Stomach (tissue), 8 donors: ENCODE measurements at regions not wholly inside any gene's neighbourhood (a gene's known extent, or its start where the extent isn't known, plus 50 kb on each side); places are given as distances from the start of the nearest gene placed in this dataset.

Source experiments
- DNase-seq, 2 donors: peaks; one replicate each; pipeline versions ENCODE4 v3.0.0 to v3.0.0-alpha.2; 2013 to 2019
- H3K27ac ChIP-seq, 5 donors: fragments of 200-600 bp in 4 of 5; sonication (generic) in 4 of 5; one replicate each; pipeline ENCODE4 v1.5.1; 2013 to 2019; ENCODE audit warnings: mild to moderate bottlenecking in 1 of 5, moderate library complexity in 1 of 5
- H3K27me3 ChIP-seq, 3 donors: fragments of 200-600 bp; sonication (generic); one replicate each; pipeline ENCODE4 v1.5.1; 2017 to 2019; ENCODE audit warnings: mixed run types in 1 of 3
- H3K36me3 ChIP-seq, 4 donors: fragments of 200-600 bp; sonication (generic); 1 replicate in 3 of 4; 2 replicates in 1 of 4; pipeline ENCODE4 v1.5.1; 2016 to 2019
- H3K4me1 ChIP-seq, 4 donors: fragments of 200-600 bp; sonication (generic); one replicate each; pipeline ENCODE4 v1.5.1; 2016 to 2019
- H3K4me3 ChIP-seq, 4 donors: fragments of 200-600 bp; sonication (generic) in 3 of 4; one replicate each; pipeline ENCODE4 v1.5.1; 2016 to 2019; ENCODE audit warnings: mild to moderate bottlenecking in 1 of 4
- H3K9me3 ChIP-seq, 4 donors: fragments of 200-600 bp; sonication (generic); one replicate each; pipeline ENCODE4 v1.5.1; 2016 to 2019
- CTCF ChIP-seq, 7 experiments: fragments of 450-650 bp in 4 of 7; fragments of 200-600 bp in 3 of 7; sonication (generic) in 3 of 7; IDR thresholded peaks; one replicate each; pipeline ENCODE4 v1.5.1; 2016 to 2019; ENCODE audit warnings: antibody characterized with exemption in 7 of 7, control low read depth in 2 of 7, mild to moderate bottlenecking in 1 of 7
- EP300 ChIP-seq: sonication (generic); formaldehyde crosslinking; IDR thresholded peaks from one replicate; pipeline ENCODE4 v1.6.1; 2017; ENCODE audit warnings: antibody characterized with exemption
- POLR2A ChIP-seq, 4 donors: fragments of 450-650 bp; IDR thresholded peaks; one replicate each; pipeline ENCODE4 v1.6.1; 2016; ENCODE audit warnings: antibody characterized with exemption in 4 of 4, control low read depth in 2 of 4, mild to moderate bottlenecking in 1 of 4, moderate library complexity in 1 of 4
- POLR2AphosphoS5 ChIP-seq, 3 donors: sonication (generic); formaldehyde crosslinking; IDR thresholded peaks; one replicate each; pipeline ENCODE4 v1.6.1; 2016; ENCODE audit warnings: antibody characterized with exemption in 3 of 3
- WGBS, 5 donors: extraction: QIAGEN DNeasy Blood & Tissue Kit in 3 of 5; methylation state at CpG; one replicate each; pipeline versions ENCODE4 v1.1.5 to v1.1.7; 2013 to 2018; 5-methylcytosine and 5-hydroxymethylcytosine counted together
- intact Hi-C: fragments of 100-400 bp; cut with DNase I; formaldehyde crosslinking; loops from one replicate; pipeline ENCODE4 v1.15.1; 2023; ENCODE audit warnings: low total_unique reads
- donor health status: healthy with polysubstance abuse.
- donor health status: Bipolar disorder and iron deficiency.
- donor health status: healthy.

- 83 to 92% (median 86%) methylated on average over 5 of the region's 5 CpGs for WGBS, 5 donors
Observed at GRCh38 chr13:30094015-30094414, 213.3 kb downstream of the KATNAL1 start.

GRCh38 chr13:30093236-30093635 lies 214.1 kb downstream of the KATNAL1 start:
- Histone ChIP-seq H3K27ac (no peak overlapping the region), H3K4me1 (no peaks in the 10 kb centered on the region), H3K4me3 (no peak overlapping the region), H3K36me3 (no peaks in the 10 kb centered on the region), H3K9me3 (no peaks in the 10 kb centered on the region), H3K27me3 (no peaks in the 10 kb centered on the region)
- no peak for TF ChIP-seq POLR2AphosphoS5 (IDR thresholded peaks at IDR 0.05)
- no peak for TF ChIP-seq CTCF (IDR thresholded peaks at IDR 0.05)
- TF ChIP-seq POLR2A (IDR thresholded peaks at IDR 0.05): no peak
- TF ChIP-seq EP300: no peak
- WGBS, 5 donors: 77 to 87% (median 80%) methylated on average over 2 of the region's 2 CpGs
- DNase-seq: no peak
- intact Hi-C loops: no loop called here

More at GRCh38 chr13:30094015-30094414, 213.3 kb downstream of the KATNAL1 start:
- no peak overlapping the region for H3K4me3 ChIP-seq
- no peaks in the 10 kb centered on the region for H3K36me3 ChIP-seq
- H3K4me1 ChIP-seq: no peaks in the 10 kb centered on the region
- no peaks in the 10 kb centered on the region for H3K27me3 ChIP-seq
- TF ChIP-seq POLR2AphosphoS5 (IDR thresholded peaks at IDR 0.05) (no peak), EP300 (no peak), CTCF (IDR thresholded peaks at IDR 0.05) (no peak), POLR2A (IDR thresholded peaks at IDR 0.05) (no peak)
- no peaks in the 10 kb centered on the region for H3K9me3 ChIP-seq
- intact Hi-C loops: no loop called here
- no peak for DNase-seq
- H3K27ac ChIP-seq: no peak overlapping the region

GRCh38 chr13:30091691-30092090 lies 215.7 kb downstream of the KATNAL1 start:
- Histone ChIP-seq H3K4me3 (no peak overlapping the region), H3K9me3 (no peaks in the 10 kb centered on the region), H3K36me3 (no peaks in the 10 kb centered on the region), H3K4me1 (no peaks in the 10 kb centered on the region), H3K27ac (no peak overlapping the region), H3K27me3 (no peaks in the 10 kb centered on the region)
- intact Hi-C loops: no loop called here
- TF ChIP-seq EP300 (no peak), POLR2AphosphoS5 (IDR thresholded peaks at IDR 0.05) (no peak), POLR2A (IDR thresholded peaks at IDR 0.05) (no peak), CTCF (IDR thresholded peaks at IDR 0.05) (no peak)
- 70 to 79% (median 72%) methylated on average over 4 of the region's 4 CpGs for WGBS, 5 donors
- DNase-seq: no peak

- WGBS, 5 donors: 91 to 96% (median 93%) methylated on average over 2 of the region's 2 CpGs
- Histone ChIP-seq H3K27me3 (no peaks in the 10 kb centered on the region), H3K27ac (no peak overlapping the region), H3K4me1 (no peaks in the 10 kb centered on the region), H3K4me3 (no peak overlapping the region), H3K36me3 (no peaks in the 10 kb centered on the region), H3K9me3 (no peaks in the 10 kb centered on the region)
- DNase-seq: no peak
- no peak for TF ChIP-seq CTCF (IDR thresholded peaks at IDR 0.05)
- TF ChIP-seq EP300: no peak
- no peak for TF ChIP-seq POLR2A (IDR thresholded peaks at IDR 0.05)
- TF ChIP-seq POLR2AphosphoS5 (IDR thresholded peaks at IDR 0.05): no peak
- intact Hi-C loops: no loop called here
Observed at GRCh38 chr13:30091035-30091434, 216.3 kb downstream of the KATNAL1 start.
